IPS-15b (cell line): ENCODE measurements at regions not wholly inside any gene's neighbourhood (a gene's known extent, or its start where the extent isn't known, plus 50 kb on each side); places are given as distances from the start of the nearest gene placed in this dataset.

Experiments
- H3K27me3 ChIP-seq: one replicate; pipeline ENCODE4 v1.6.1; 2013; ENCODE audit warnings: low read length; ENCODE audit not compliant: control insufficient read depth, insufficient read depth
- H3K36me3 ChIP-seq: one replicate; pipeline ENCODE4 v1.6.1; 2013; ENCODE audit warnings: low read length; ENCODE audit not compliant: control insufficient read depth, insufficient read depth
- H3K4me1 ChIP-seq: one replicate; pipeline ENCODE4 v1.6.1; 2013; ENCODE audit warnings: mild to moderate bottlenecking, low read length; ENCODE audit not compliant: control insufficient read depth, insufficient read depth
- H3K4me3 ChIP-seq: one replicate; pipeline ENCODE4 v1.5.1; 2013; ENCODE audit warnings: low read depth, low read length
- H3K9ac ChIP-seq: one replicate; pipeline ENCODE4 v1.6.1; 2013; ENCODE audit warnings: low read depth, mild to moderate bottlenecking, low read length
- H3K9me3 ChIP-seq: one replicate; pipeline ENCODE4 v1.6.1; 2013; ENCODE audit warnings: mild to moderate bottlenecking, low read length; ENCODE audit not compliant: control insufficient read depth, insufficient read depth

GRCh38 chr4:14771504-14772175 is 230.6 kb upstream of the CPEB2 start:
- H3K9me3 ChIP-seq = no peaks in the 10 kb centered on the region
- no peak overlapping the region for H3K9ac ChIP-seq
- no peak overlapping the region for H3K4me3 ChIP-seq
- H3K4me1 ChIP-seq = no peaks in the 10 kb centered on the region
- peaks cover 7% of the 10 kb centered on the region for H3K27me3 ChIP-seq
- no peaks in the 10 kb centered on the region for H3K36me3 ChIP-seq

GRCh38 chr4:14772388-14772787 is 229.9 kb upstream of the CPEB2 start:
- Histone ChIP-seq H3K36me3 (no peaks in the 10 kb centered on the region), H3K4me3 (no peak overlapping the region), H3K9ac (no peak overlapping the region), H3K4me1 (no peaks in the 10 kb centered on the region), H3K9me3 (no peaks in the 10 kb centered on the region), H3K27me3 (peaks cover 7% of the 10 kb centered on the region)

GRCh38 chr4:14783011-14783877 is 219.0 kb upstream of the CPEB2 start:
- Histone ChIP-seq H3K4me3 (no peak overlapping the region), H3K4me1 (no peaks in the 10 kb centered on the region), H3K9me3 (no peaks in the 10 kb centered on the region), H3K27me3 (no peaks in the 10 kb centered on the region), H3K36me3 (no peaks in the 10 kb centered on the region), H3K9ac (no peak overlapping the region)

- H3K9ac ChIP-seq = no peak overlapping the region
- H3K4me1 ChIP-seq = no peaks in the 10 kb centered on the region
- H3K27me3 ChIP-seq = no peaks in the 10 kb centered on the region
- no peaks in the 10 kb centered on the region for H3K9me3 ChIP-seq
- no peak overlapping the region for H3K4me3 ChIP-seq
- no peaks in the 10 kb centered on the region for H3K36me3 ChIP-seq
Measured at GRCh38 chr4:14787221-14787620, 215.1 kb upstream of the CPEB2 start.

- H3K27me3 ChIP-seq = no peaks in the 10 kb centered on the region
- no peak overlapping the region for H3K4me3 ChIP-seq
- H3K9ac ChIP-seq = no peak overlapping the region
- no peaks in the 10 kb centered on the region for H3K36me3 ChIP-seq
- no peaks in the 10 kb centered on the region for H3K9me3 ChIP-seq
- H3K4me1 ChIP-seq = no peaks in the 10 kb centered on the region
Measured at GRCh38 chr4:14787894-14788293, 214.4 kb upstream of the CPEB2 start.

- Histone ChIP-seq H3K4me1 (no peaks in the 10 kb centered on the region), H3K9ac (no peak overlapping the region), H3K27me3 (no peaks in the 10 kb centered on the region), H3K36me3 (no peaks in the 10 kb centered on the region), H3K4me3 (no peak overlapping the region), H3K9me3 (no peaks in the 10 kb centered on the region)
Measured at GRCh38 chr4:14790494-14790893, 211.8 kb upstream of the CPEB2 start.

- Histone ChIP-seq H3K36me3 (no peaks in the 10 kb centered on the region), H3K9me3 (no peaks in the 10 kb centered on the region), H3K4me3 (no peak overlapping the region), H3K27me3 (no peaks in the 10 kb centered on the region), H3K9ac (no peak overlapping the region), H3K4me1 (no peaks in the 10 kb centered on the region)
Measured at GRCh38 chr4:14792702-14793227, 209.5 kb upstream of the CPEB2 start.

- Histone ChIP-seq H3K4me1 (no peaks in the 10 kb centered on the region), H3K27me3 (no peaks in the 10 kb centered on the region), H3K36me3 (no peaks in the 10 kb centered on the region), H3K9ac (no peak overlapping the region), H3K9me3 (no peaks in the 10 kb centered on the region), H3K4me3 (no peak overlapping the region)
Measured at GRCh38 chr4:14800977-14801376, 201.3 kb upstream of the CPEB2 start.

- Histone ChIP-seq H3K4me3 (no peak overlapping the region), H3K9ac (no peak overlapping the region), H3K4me1 (no peaks in the 10 kb centered on the region), H3K9me3 (no peaks in the 10 kb centered on the region), H3K27me3 (no peaks in the 10 kb centered on the region), H3K36me3 (no peaks in the 10 kb centered on the region)
Measured at GRCh38 chr4:14802596-14802995, 199.7 kb upstream of the CPEB2 start.

- Histone ChIP-seq H3K9ac (no peak overlapping the region), H3K36me3 (no peaks in the 10 kb centered on the region), H3K9me3 (no peaks in the 10 kb centered on the region), H3K4me3 (no peak overlapping the region), H3K27me3 (no peaks in the 10 kb centered on the region), H3K4me1 (no peaks in the 10 kb centered on the region)
Measured at GRCh38 chr4:14807856-14808255, 194.4 kb upstream of the CPEB2 start.

- Histone ChIP-seq H3K9me3 (no peaks in the 10 kb centered on the region), H3K27me3 (no peaks in the 10 kb centered on the region), H3K4me1 (no peaks in the 10 kb centered on the region), H3K36me3 (no peaks in the 10 kb centered on the region), H3K9ac (no peak overlapping the region), H3K4me3 (no peak overlapping the region)
Measured at GRCh38 chr4:14809203-14809602, 193.1 kb upstream of the CPEB2 start.

- Histone ChIP-seq H3K9me3 (no peaks in the 10 kb centered on the region), H3K36me3 (no peaks in the 10 kb centered on the region), H3K27me3 (no peaks in the 10 kb centered on the region), H3K4me1 (no peaks in the 10 kb centered on the region), H3K4me3 (no peak overlapping the region), H3K9ac (no peak overlapping the region)
Measured at GRCh38 chr4:14810121-14810520, 192.2 kb upstream of the CPEB2 start.
